HL-60 (cell line): ENCODE measurements at regions not wholly inside any gene's neighbourhood (a gene's known extent, or its start where the extent isn't known, plus 50 kb on each side); places are given as distances from the start of the nearest gene placed in this dataset.

Experiments
- DNase-seq, 2 experiments: peaks; one replicate each; pipeline ENCODE4 v3.0.0-alpha.2; 2010 to 2020; ENCODE audit warnings: low read depth in 1 of 2, low spot score in 1 of 2
- H3K27ac ChIP-seq: fragments of 250-450 bp; sonication (Bioruptor Pico); replicated peaks from 2 replicates; pipeline ENCODE4 v1.5.1; 2020; ENCODE audit warnings: mild to moderate bottlenecking, moderate library complexity
- H3K27me3 ChIP-seq: fragments of 250-450 bp; sonication (Bioruptor Pico); 2 replicates; pipeline ENCODE4 v1.5.1; 2021; ENCODE audit warnings: mild to moderate bottlenecking, moderate library complexity; ENCODE audit not compliant: insufficient read depth, poor library complexity, severe bottlenecking
- H3K4me3 ChIP-seq: replicated peaks from 2 replicates; pipeline ENCODE4 v1.5.1; 2011; ENCODE audit warnings: mild to moderate bottlenecking, control low read depth, low read length; ENCODE audit not compliant: insufficient read depth
- GABPA ChIP-seq: IDR thresholded peaks from 2 replicates; pipeline ENCODE4 v1.6.1; 2012; ENCODE audit warnings: low read depth
- POLR2AphosphoS5 ChIP-seq: IDR thresholded peaks from 2 replicates; pipeline ENCODE4 v1.6.1; 2012; ENCODE audit warnings: low read depth
- REST ChIP-seq: IDR thresholded peaks from 2 replicates; pipeline ENCODE4 v1.6.1; 2012; ENCODE audit warnings: low read depth; ENCODE audit not compliant: insufficient replicate concordance
- SPI1 ChIP-seq: IDR thresholded peaks from 2 replicates; pipeline ENCODE4 v1.6.1; 2012; ENCODE audit warnings: low read depth, mild to moderate bottlenecking, borderline replicate concordance
- TF ChIP-seq, protein P1 (sequence below): IDR thresholded peaks from one replicate; pipeline ENCODE4 v1.5.1; 2011; ENCODE audit warnings: low read length, control low read depth, inconsistent platforms; ENCODE audit not compliant: insufficient read depth

GRCh38 chr15:31225356-31225955, 101.2 kb upstream of the KLF13 start:
- no peak overlapping the region for H3K4me3 ChIP-seq
- no peak overlapping the region for H3K27ac ChIP-seq
- TF ChIP-seq POLR2AphosphoS5 (no peak), GABPA (no peak), REST (no peak)
- TF ChIP-seq, protein P1, sequence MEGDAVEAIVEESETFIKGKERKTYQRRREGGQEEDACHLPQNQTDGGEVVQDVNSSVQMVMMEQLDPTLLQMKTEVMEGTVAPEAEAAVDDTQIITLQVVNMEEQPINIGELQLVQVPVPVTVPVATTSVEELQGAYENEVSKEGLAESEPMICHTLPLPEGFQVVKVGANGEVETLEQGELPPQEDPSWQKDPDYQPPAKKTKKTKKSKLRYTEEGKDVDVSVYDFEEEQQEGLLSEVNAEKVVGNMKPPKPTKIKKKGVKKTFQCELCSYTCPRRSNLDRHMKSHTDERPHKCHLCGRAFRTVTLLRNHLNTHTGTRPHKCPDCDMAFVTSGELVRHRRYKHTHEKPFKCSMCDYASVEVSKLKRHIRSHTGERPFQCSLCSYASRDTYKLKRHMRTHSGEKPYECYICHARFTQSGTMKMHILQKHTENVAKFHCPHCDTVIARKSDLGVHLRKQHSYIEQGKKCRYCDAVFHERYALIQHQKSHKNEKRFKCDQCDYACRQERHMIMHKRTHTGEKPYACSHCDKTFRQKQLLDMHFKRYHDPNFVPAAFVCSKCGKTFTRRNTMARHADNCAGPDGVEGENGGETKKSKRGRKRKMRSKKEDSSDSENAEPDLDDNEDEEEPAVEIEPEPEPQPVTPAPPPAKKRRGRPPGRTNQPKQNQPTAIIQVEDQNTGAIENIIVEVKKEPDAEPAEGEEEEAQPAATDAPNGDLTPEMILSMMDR = no peak
- H3K27me3 ChIP-seq = no peaks in the 10 kb centered on the region
- no peak for DNase-seq

- TF ChIP-seq POLR2AphosphoS5 (no peak), REST (no peak), GABPA (no peak), SPI1 (no peak)
- TF ChIP-seq, protein P1 = no peak
- DNase-seq = no peak
- H3K4me3 ChIP-seq = no peak overlapping the region
- H3K27me3 ChIP-seq = no peaks in the 10 kb centered on the region
- H3K27ac ChIP-seq = no peak overlapping the region
Measured at GRCh38 chr15:31226021-31226420, 100.6 kb upstream of the KLF13 start.

DNA sequence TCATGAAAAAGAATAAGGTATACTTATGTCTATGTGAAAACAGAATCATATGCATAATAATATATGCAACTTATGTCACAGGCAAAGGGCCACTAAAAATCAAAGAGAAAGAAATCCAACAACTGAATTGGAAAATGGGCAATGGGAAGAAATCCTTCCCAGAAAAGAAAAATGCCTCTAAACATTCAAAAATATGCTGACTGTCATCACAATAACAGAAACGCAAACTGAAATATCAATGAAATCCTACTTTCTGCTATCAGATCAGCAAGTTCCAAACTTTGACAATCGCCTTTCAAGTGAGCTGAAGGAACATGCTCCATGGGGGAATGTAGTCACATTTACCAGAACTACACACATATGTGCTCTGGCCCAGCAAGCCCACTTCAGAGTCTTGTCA, 99.4 kb upstream of the KLF13 start:
- H3K27ac ChIP-seq = no peak overlapping the region
- no peaks in the 10 kb centered on the region for H3K27me3 ChIP-seq
- TF ChIP-seq REST = no peak
- TF ChIP-seq, protein P1 = no peak
- no peak for TF ChIP-seq POLR2AphosphoS5
- no peak for TF ChIP-seq SPI1
- TF ChIP-seq GABPA = no peak
- no peak overlapping the region for H3K4me3 ChIP-seq
- no peak for DNase-seq
